K562 (cell line): ENCODE measurements at regions not wholly inside any gene's neighbourhood (a gene's known extent, or its start where the extent isn't known, plus 50 kb on each side); places are given as distances from the start of the nearest gene placed in this dataset.
A peak's percentile ranks its signal among the peaks of the same experiment; 100 is the strongest.

Source experiments
- CREB3L1 ChIP-seq: fragments of 450-650 bp; IDR thresholded peaks from 2 replicates; pipeline ENCODE4 v1.6.1; 2014; ENCODE audit warnings: low read depth, mild to moderate bottlenecking, moderate library complexity, borderline replicate concordance
- CTBP1 ChIP-seq: fragments of 450-650 bp; IDR thresholded peaks from 2 replicates; pipeline ENCODE4 v1.6.1; 2016; ENCODE audit warnings: borderline replicate concordance
- E2F3 ChIP-seq: fragments of 250-450 bp; sonication (Bioruptor Pico); IDR thresholded peaks from 2 replicates; pipeline ENCODE4 v1.4.0; 2020; ENCODE audit warnings: mild to moderate bottlenecking
- NRF1 ChIP-seq, 2 experiments: fragments of 450-650 bp; IDR thresholded peaks in 1 of 2; conservative IDR thresholded peaks in 1 of 2; 2 replicates each; pipeline ENCODE4 v1.6.1; 2014; ENCODE audit warnings: mild to moderate bottlenecking in 2 of 2
- RBFOX2 ChIP-seq: fragments of 200-400 bp; formaldehyde crosslinking; IDR thresholded peaks from 2 replicates; pipeline ENCODE4 v1.6.1; 2017; ENCODE audit warnings: low read depth, mild to moderate bottlenecking, low read length, moderate library complexity
- SFPQ ChIP-seq: fragments of 200-400 bp; formaldehyde crosslinking; IDR thresholded peaks from 2 replicates; pipeline ENCODE4 v1.6.1; 2017; ENCODE audit warnings: mild to moderate bottlenecking, low read depth, low read length, moderate library complexity
- SMC3 ChIP-seq: conservative IDR thresholded peaks from 2 replicates; pipeline ENCODE4 v1.6.1; 2011; ENCODE audit warnings: low read depth, low read length, improper control_type of control experiment; ENCODE audit not compliant: insufficient read depth
- SRF ChIP-seq, 2 experiments: fragments of 250-450, 450-650 bp in 1 of 2; sonication (Bioruptor Pico) in 1 of 2; sonication (generic) in 1 of 2; formaldehyde crosslinking; IDR thresholded peaks; 2 replicates each; pipeline versions ENCODE4 v1.5.0 to v1.5.1; 2020 to 2022; ENCODE audit warnings: mild to moderate bottlenecking in 1 of 2, missing genetic modification reagents in 1 of 2
- TAF9B ChIP-seq: fragments of 450-650 bp; IDR thresholded peaks from 2 replicates; pipeline ENCODE4 v1.6.1; 2018; ENCODE audit warnings: mild to moderate bottlenecking; ENCODE audit not compliant: partially characterized antibody
- TFAP4 ChIP-seq: sonication (generic); formaldehyde crosslinking; IDR thresholded peaks from 2 replicates; pipeline ENCODE4 v1.8.0; 2022; ENCODE audit warnings: missing genetic modification reagents, mild to moderate bottlenecking, moderate library complexity, borderline replicate concordance
- ZBTB11 ChIP-seq, 3 experiments: fragments of 200-800 bp in 1 of 3; fragments of 250-450 bp in 1 of 3; fragments of 450-650 bp in 1 of 3; sonication (Bioruptor Pico) in 1 of 3; sonication (Bioruptor generic) in 1 of 3; formaldehyde crosslinking in 1 of 3; IDR thresholded peaks; 2 replicates each; pipeline versions ENCODE4 v1.6.1 to v1.8.0; 2016 to 2022; ENCODE audit warnings: mild to moderate bottlenecking in 2 of 3, missing genetic modification characterization in 2 of 3, missing compliant biosample characterization in 1 of 3, moderate library complexity in 1 of 3
- ZBTB9 ChIP-seq: fragments of 450-650 bp; formaldehyde crosslinking; IDR thresholded peaks from 2 replicates; pipeline ENCODE4 v1.4.0; 2020; ENCODE audit warnings: mild to moderate bottlenecking, moderate library complexity
- ZNF384 ChIP-seq: IDR thresholded peaks from 2 replicates; pipeline ENCODE4 v1.6.1; 2012; ENCODE audit warnings: low read depth, low read length, improper control_type of control experiment
- ZNF586 ChIP-seq: fragments of 450-650 bp; formaldehyde crosslinking; conservative IDR thresholded peaks from 2 replicates; pipeline ENCODE4 v1.4.0; 2020; ENCODE audit warnings: mild to moderate bottlenecking, moderate library complexity
- ZNF655 ChIP-seq: fragments of 250-450 bp; sonication (Bioruptor Pico); IDR thresholded peaks from 2 replicates; pipeline ENCODE4 v1.5.0; 2021

GRCh38 chr7:65251851-65252620 lies 121.6 kb upstream of the ZNF92 start (continued):
- no peak for TF ChIP-seq ZNF655 (CRISPR knock-in tag)
- no peak; the same call in 1 of the 2 replicates for TF ChIP-seq CTBP1
- 0 out of 2 replicates have a peak, but pooled peaks have one; percentile 0 for TF ChIP-seq SMC3
- TF ChIP-seq ZNF586 (CRISPR knock-in tag): no peak
- no peak for TF ChIP-seq ZBTB9 (CRISPR knock-in tag)
- no peak for TF ChIP-seq TAF9B
- TF ChIP-seq RBFOX2: peak; percentile 48
- peak; percentile 56 to 72 for TF ChIP-seq NRF1 (conservative IDR thresholded peaks at IDR 0.05 in 1 of 2, IDR thresholded peaks at IDR 0.05 in 1 of 2)
- TF ChIP-seq SRF (CRISPR knock-in tag; IDR thresholded peaks at IDR 0.05): 0 out of 4 replicates have a peak, but pooled peaks of 1 of the 2 experiments have one; percentile 41
- TF ChIP-seq TFAP4 (CRISPR knock-in tag): peak; percentile 49; the same call in 1 of the 2 replicates
- no peak for TF ChIP-seq ZNF384
- no peak for TF ChIP-seq ZBTB11 (CRISPR knock-in tag; IDR thresholded peaks at IDR 0.05)
- TF ChIP-seq E2F3 (CRISPR knock-in tag): no peak
- no peak for TF ChIP-seq CREB3L1
- TF ChIP-seq SFPQ: no peak
